ENCODE measurements at regions not wholly inside any gene's neighbourhood (a gene's known extent, or its start where the extent isn't known, plus 50 kb on each side); places are given as distances from the start of the nearest gene placed in this dataset.
"Not testable (repeated sequence)": the region's sequence is repeated elsewhere in the genome, so short reads cannot be mapped to it uniquely, and the experiment has no call there.

GRCh38 chr9:41033877-41034276 is 94.6 kb downstream of the FOXD4L6 start:
- 83% methylated on average over 3 of the region's 4 CpGs for WGBS (ENCODE audit: insufficient coverage)
- DNase-seq; H3K27me3 Mint-ChIP-seq (ENCODE audit: low read depth in 2 of 2); H3K9me3 ChIP-seq (ENCODE audit: control insufficient read depth, insufficient read depth, low read length); H3K9me3 Mint-ChIP-seq; H3K27ac Mint-ChIP-seq; H3K4me1 Mint-ChIP-seq; H3K27me3 ChIP-seq (ENCODE audit: control insufficient read depth, insufficient read depth, low read length); intact Hi-C loops (cut with micrococcal nuclease); H3K4me3 ChIP-seq (ENCODE audit: low read length); H3K36me3 Mint-ChIP-seq; H3K27ac ChIP-seq (ENCODE audit: low read length); H3K4me3 Mint-ChIP-seq; H3K4me1 ChIP-seq (ENCODE audit: control insufficient read depth, insufficient read depth, low read length); H3K36me3 ChIP-seq (ENCODE audit: control insufficient read depth, insufficient read depth, low read length): not testable (repeated sequence)
- peak in 1 of 3 donors; percentile 19 for ATAC-seq

GRCh38 chr9:41033360-41033759 is 95.1 kb downstream of the FOXD4L6 start:
- H3K4me3 Mint-ChIP-seq; H3K4me3 ChIP-seq (ENCODE audit: low read length); H3K4me1 Mint-ChIP-seq; H3K27me3 Mint-ChIP-seq (ENCODE audit: low read depth in 2 of 2); H3K9me3 Mint-ChIP-seq; H3K9me3 ChIP-seq (ENCODE audit: control insufficient read depth, insufficient read depth, low read length); H3K36me3 Mint-ChIP-seq; intact Hi-C loops (cut with micrococcal nuclease); H3K27me3 ChIP-seq (ENCODE audit: control insufficient read depth, insufficient read depth, low read length); H3K27ac ChIP-seq (ENCODE audit: low read length); H3K27ac Mint-ChIP-seq; H3K4me1 ChIP-seq (ENCODE audit: control insufficient read depth, insufficient read depth, low read length); H3K36me3 ChIP-seq (ENCODE audit: control insufficient read depth, insufficient read depth, low read length): not testable (repeated sequence)
- DNase-seq (peak in 1 of 2 donors; percentile 27), ATAC-seq (peak; percentile 76 to 92 (median 86))
- 55% methylated on average over 2 of the region's 3 CpGs for WGBS (ENCODE audit: insufficient coverage)

- not testable (repeated sequence) for H3K9me3 Mint-ChIP-seq; H3K27ac ChIP-seq (ENCODE audit: low read length); H3K36me3 Mint-ChIP-seq
Observed at GRCh38 chr9:41026912-41027676, 101.4 kb downstream of the FOXD4L6 start.

GRCh38 chr9:41022365-41022764 is 106.1 kb downstream of the FOXD4L6 start:
- ATAC-seq; H3K9me3 Mint-ChIP-seq; H3K27ac Mint-ChIP-seq; H3K36me3 Mint-ChIP-seq; H3K27me3 Mint-ChIP-seq (ENCODE audit: low read depth in 2 of 2); H3K4me1 Mint-ChIP-seq; H3K27me3 ChIP-seq (ENCODE audit: control insufficient read depth, insufficient read depth, low read length); H3K9me3 ChIP-seq (ENCODE audit: control insufficient read depth, insufficient read depth, low read length); H3K4me1 ChIP-seq (ENCODE audit: control insufficient read depth, insufficient read depth, low read length); H3K4me3 ChIP-seq (ENCODE audit: low read length); DNase-seq; H3K27ac ChIP-seq (ENCODE audit: low read length); H3K36me3 ChIP-seq (ENCODE audit: control insufficient read depth, insufficient read depth, low read length); intact Hi-C loops (cut with micrococcal nuclease); H3K4me3 Mint-ChIP-seq: not testable (repeated sequence)
- WGBS (ENCODE audit: insufficient coverage), result no CpG with 5 or more reads among the region's 4 CpGs

More at GRCh38 chr9:41026912-41027676, 101.4 kb downstream of the FOXD4L6 start:
- WGBS (ENCODE audit: insufficient coverage), result 94% methylated on average over 6 of the region's 6 CpGs
- H3K36me3 ChIP-seq (ENCODE audit: control insufficient read depth, insufficient read depth, low read length); ATAC-seq; H3K9me3 ChIP-seq (ENCODE audit: control insufficient read depth, insufficient read depth, low read length); H3K27me3 ChIP-seq (ENCODE audit: control insufficient read depth, insufficient read depth, low read length); H3K4me3 Mint-ChIP-seq; H3K4me3 ChIP-seq (ENCODE audit: low read length); DNase-seq; H3K27ac Mint-ChIP-seq; H3K27me3 Mint-ChIP-seq (ENCODE audit: low read depth in 2 of 2); H3K4me1 Mint-ChIP-seq; intact Hi-C loops (cut with micrococcal nuclease); H3K4me1 ChIP-seq (ENCODE audit: control insufficient read depth, insufficient read depth, low read length): not testable (repeated sequence)

- intact Hi-C loops (cut with micrococcal nuclease); DNase-seq: not testable (repeated sequence)
- WGBS (ENCODE audit: insufficient coverage), result no CpG with 5 or more reads among the region's 1 CpG
Observed at GRCh38 chr9:41019858-41020562, 108.5 kb downstream of the FOXD4L6 start.

GRCh38 chr9:41018948-41019347 is 109.5 kb downstream of the FOXD4L6 start:
- H3K27me3 Mint-ChIP-seq (ENCODE audit: low read depth in 2 of 2); H3K9me3 Mint-ChIP-seq; H3K27me3 ChIP-seq (ENCODE audit: control insufficient read depth, insufficient read depth, low read length); H3K27ac Mint-ChIP-seq; H3K9me3 ChIP-seq (ENCODE audit: control insufficient read depth, insufficient read depth, low read length); intact Hi-C loops (cut with micrococcal nuclease); ATAC-seq; H3K27ac ChIP-seq (ENCODE audit: low read length); H3K4me3 ChIP-seq (ENCODE audit: low read length); DNase-seq; H3K4me1 ChIP-seq (ENCODE audit: control insufficient read depth, insufficient read depth, low read length); H3K4me3 Mint-ChIP-seq; H3K4me1 Mint-ChIP-seq; H3K36me3 ChIP-seq (ENCODE audit: control insufficient read depth, insufficient read depth, low read length); H3K36me3 Mint-ChIP-seq: not testable (repeated sequence)
- 100% methylated on average over 1 of the region's 3 CpGs for WGBS (ENCODE audit: insufficient coverage)

More at GRCh38 chr9:41019858-41020562, 108.5 kb downstream of the FOXD4L6 start:
- not testable (repeated sequence) for ATAC-seq; H3K9me3 ChIP-seq (ENCODE audit: control insufficient read depth, insufficient read depth, low read length); H3K4me1 ChIP-seq (ENCODE audit: control insufficient read depth, insufficient read depth, low read length); H3K4me3 ChIP-seq (ENCODE audit: low read length); H3K9me3 Mint-ChIP-seq; H3K27ac ChIP-seq (ENCODE audit: low read length); H3K4me3 Mint-ChIP-seq; H3K27me3 Mint-ChIP-seq (ENCODE audit: low read depth in 2 of 2); H3K27ac Mint-ChIP-seq; H3K36me3 Mint-ChIP-seq; H3K27me3 ChIP-seq (ENCODE audit: control insufficient read depth, insufficient read depth, low read length); H3K4me1 Mint-ChIP-seq; H3K36me3 ChIP-seq (ENCODE audit: control insufficient read depth, insufficient read depth, low read length)

- DNase-seq; H3K27me3 Mint-ChIP-seq (ENCODE audit: low read depth in 2 of 2); H3K4me3 ChIP-seq (ENCODE audit: low read length); H3K27ac ChIP-seq (ENCODE audit: low read length); H3K4me1 ChIP-seq (ENCODE audit: control insufficient read depth, insufficient read depth, low read length); H3K36me3 Mint-ChIP-seq; H3K9me3 ChIP-seq (ENCODE audit: control insufficient read depth, insufficient read depth, low read length); intact Hi-C loops (cut with micrococcal nuclease); H3K27ac Mint-ChIP-seq; H3K9me3 Mint-ChIP-seq; H3K36me3 ChIP-seq (ENCODE audit: control insufficient read depth, insufficient read depth, low read length); ATAC-seq; H3K27me3 ChIP-seq (ENCODE audit: control insufficient read depth, insufficient read depth, low read length); H3K4me3 Mint-ChIP-seq; H3K4me1 Mint-ChIP-seq: not testable (repeated sequence)
- whole genome bisulfite sequencing (ENCODE audit: insufficient coverage), result 100% methylated on average over 1 of the region's 2 CpGs
Observed at GRCh38 chr9:41016699-41017098, 111.8 kb downstream of the FOXD4L6 start.
